Astrocyte (in vitro differentiated cells and primary cell): ENCODE measurements at regions not wholly inside any gene's neighbourhood (a gene's known extent, or its start where the extent isn't known, plus 50 kb on each side); places are given as distances from the start of the nearest gene placed in this dataset.
A peak's percentile ranks its signal among the peaks of the same experiment; 100 is the strongest.

Source experiments
- DNase-seq: peaks from one replicate; pipeline ENCODE4 v3.0.0-alpha.2; 2010; ENCODE audit warnings: low read depth
- FAIRE-seq: peaks from 2 replicates; lab custom pipeline; 2011; peaks lifted over from hg19 to GRCh38; lab: Jason Lieb, UNC
- H2AFZ ChIP-seq: 2 replicates; pipeline ENCODE4 v1.6.0; 2012; ENCODE audit warnings: low read depth, low read length, inconsistent platforms
- H3K27ac ChIP-seq: 2 replicates; pipeline ENCODE4 v1.5.1; 2011; ENCODE audit warnings: low read depth, low read length, inconsistent platforms
- H3K27me3 ChIP-seq: 2 replicates; pipeline ENCODE4 v1.6.0; 2011; ENCODE audit warnings: low read length, inconsistent platforms; ENCODE audit not compliant: insufficient read depth
- H3K36me3 ChIP-seq: 2 replicates; pipeline ENCODE4 v1.5.1; 2011; ENCODE audit warnings: low read length, inconsistent platforms; ENCODE audit not compliant: insufficient read depth
- H3K4me1 ChIP-seq: 2 replicates; pipeline ENCODE4 v1.5.1; 2011; ENCODE audit warnings: low read length, inconsistent platforms; ENCODE audit not compliant: insufficient read depth
- H3K4me2 ChIP-seq: 2 replicates; pipeline ENCODE4 v1.6.0; 2012; ENCODE audit warnings: low read length, inconsistent platforms
- H3K4me3 ChIP-seq: 2 replicates; pipeline ENCODE4 v1.5.1; 2011; ENCODE audit warnings: low read depth, mild to moderate bottlenecking, low read length, inconsistent platforms; ENCODE audit not compliant: insufficient read depth
- H3K79me2 ChIP-seq: 2 replicates; pipeline ENCODE4 v1.6.0; 2012; ENCODE audit warnings: mild to moderate bottlenecking, low read length, inconsistent platforms; ENCODE audit not compliant: insufficient read depth
- H3K9ac ChIP-seq: 2 replicates; pipeline ENCODE4 v1.6.0; 2012; ENCODE audit warnings: mild to moderate bottlenecking, low read length, inconsistent platforms
- H3K9me3 ChIP-seq: 2 replicates; pipeline ENCODE4 v1.5.1; 2012; ENCODE audit warnings: low read depth, mild to moderate bottlenecking, low read length, inconsistent platforms; ENCODE audit not compliant: insufficient read depth
- H4K20me1 ChIP-seq: 2 replicates; pipeline ENCODE4 v1.6.0; 2012; ENCODE audit warnings: low read length, inconsistent platforms; ENCODE audit not compliant: insufficient read depth
- H3K27ac Mint-ChIP-seq: one replicate; pipeline ENCODE4 v1.8.0; 2021; ENCODE audit warnings: mild to moderate bottlenecking, mixed read lengths; ENCODE audit not compliant: unreplicated experiment
- H3K27me3 Mint-ChIP-seq: one replicate; pipeline ENCODE4 v1.8.0; 2021; ENCODE audit warnings: low read depth, mixed read lengths; ENCODE audit not compliant: unreplicated experiment
- H3K36me3 Mint-ChIP-seq: one replicate; pipeline ENCODE4 v1.8.0; 2021; ENCODE audit warnings: low read depth, mixed read lengths; ENCODE audit not compliant: unreplicated experiment
- H3K4me1 Mint-ChIP-seq: one replicate; pipeline ENCODE4 v1.8.0; 2021; ENCODE audit warnings: low read depth, mixed read lengths; ENCODE audit not compliant: unreplicated experiment
- H3K4me3 Mint-ChIP-seq: one replicate; pipeline ENCODE4 v1.8.0; 2021; ENCODE audit warnings: mild to moderate bottlenecking, moderate library complexity, mixed read lengths; ENCODE audit not compliant: unreplicated experiment
- H3K9me3 Mint-ChIP-seq: one replicate; pipeline ENCODE4 v1.8.0; 2021; ENCODE audit warnings: mild to moderate bottlenecking, mixed read lengths; ENCODE audit not compliant: unreplicated experiment
- EZH2 ChIP-seq: IDR thresholded peaks from 2 replicates; pipeline ENCODE4 v1.6.1; 2012; ENCODE audit warnings: mild to moderate bottlenecking, low read length, inconsistent platforms; ENCODE audit not compliant: insufficient read depth
- TF ChIP-seq, protein P1 (sequence below): IDR thresholded peaks from 2 replicates; pipeline ENCODE4 v1.5.1; 2011; ENCODE audit warnings: low read depth, mild to moderate bottlenecking, inconsistent platforms, low read length, moderate library complexity; ENCODE audit not compliant: insufficient read depth

DNA sequence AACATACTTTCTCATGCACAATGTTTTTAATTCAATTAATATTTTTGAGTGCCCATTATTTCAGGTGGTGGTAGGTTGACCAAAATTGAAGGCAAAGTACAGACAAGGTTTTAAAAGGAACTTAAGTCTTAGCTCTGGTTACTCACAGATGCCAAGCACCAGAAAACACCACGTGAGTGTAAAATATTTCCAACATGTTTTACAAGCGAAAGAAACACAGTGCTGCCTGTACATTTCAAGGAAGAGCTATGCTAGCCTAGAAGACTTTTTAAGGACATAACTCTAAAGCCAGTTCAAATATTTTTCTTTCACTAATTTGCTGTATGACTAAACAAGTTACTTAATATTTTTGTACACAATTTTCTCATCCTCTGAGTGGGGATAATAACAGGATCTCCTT is 736.4 kb upstream of the GOT2 start:
- no peaks in the 10 kb centered on the region for H3K36me3 ChIP-seq
- Mint-ChIP-seq H3K9me3 (no peaks in the 10 kb centered on the region), H3K27ac (no peak overlapping the region), H3K4me3 (no peak overlapping the region), H3K4me1 (no peaks in the 10 kb centered on the region), H3K36me3 (no peaks in the 10 kb centered on the region), H3K27me3 (no peaks in the 10 kb centered on the region)
- no peak overlapping the region for H3K27ac ChIP-seq
- no peak overlapping the region for H2AFZ ChIP-seq
- TF ChIP-seq, protein P1, sequence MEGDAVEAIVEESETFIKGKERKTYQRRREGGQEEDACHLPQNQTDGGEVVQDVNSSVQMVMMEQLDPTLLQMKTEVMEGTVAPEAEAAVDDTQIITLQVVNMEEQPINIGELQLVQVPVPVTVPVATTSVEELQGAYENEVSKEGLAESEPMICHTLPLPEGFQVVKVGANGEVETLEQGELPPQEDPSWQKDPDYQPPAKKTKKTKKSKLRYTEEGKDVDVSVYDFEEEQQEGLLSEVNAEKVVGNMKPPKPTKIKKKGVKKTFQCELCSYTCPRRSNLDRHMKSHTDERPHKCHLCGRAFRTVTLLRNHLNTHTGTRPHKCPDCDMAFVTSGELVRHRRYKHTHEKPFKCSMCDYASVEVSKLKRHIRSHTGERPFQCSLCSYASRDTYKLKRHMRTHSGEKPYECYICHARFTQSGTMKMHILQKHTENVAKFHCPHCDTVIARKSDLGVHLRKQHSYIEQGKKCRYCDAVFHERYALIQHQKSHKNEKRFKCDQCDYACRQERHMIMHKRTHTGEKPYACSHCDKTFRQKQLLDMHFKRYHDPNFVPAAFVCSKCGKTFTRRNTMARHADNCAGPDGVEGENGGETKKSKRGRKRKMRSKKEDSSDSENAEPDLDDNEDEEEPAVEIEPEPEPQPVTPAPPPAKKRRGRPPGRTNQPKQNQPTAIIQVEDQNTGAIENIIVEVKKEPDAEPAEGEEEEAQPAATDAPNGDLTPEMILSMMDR = no peak
- no peak for TF ChIP-seq EZH2
- FAIRE-seq (no peak), DNase-seq (no peak)
- H3K9me3 ChIP-seq = no peaks in the 10 kb centered on the region
- H3K79me2 ChIP-seq = no peaks in the 10 kb centered on the region
- no peak overlapping the region for H3K4me3 ChIP-seq
- H4K20me1 ChIP-seq = no peaks in the 10 kb centered on the region
- H3K4me2 ChIP-seq = no peak overlapping the region
- no peaks in the 10 kb centered on the region for H3K4me1 ChIP-seq
- H3K9ac ChIP-seq = no peak overlapping the region
- H3K27me3 ChIP-seq = no peaks in the 10 kb centered on the region

DNA sequence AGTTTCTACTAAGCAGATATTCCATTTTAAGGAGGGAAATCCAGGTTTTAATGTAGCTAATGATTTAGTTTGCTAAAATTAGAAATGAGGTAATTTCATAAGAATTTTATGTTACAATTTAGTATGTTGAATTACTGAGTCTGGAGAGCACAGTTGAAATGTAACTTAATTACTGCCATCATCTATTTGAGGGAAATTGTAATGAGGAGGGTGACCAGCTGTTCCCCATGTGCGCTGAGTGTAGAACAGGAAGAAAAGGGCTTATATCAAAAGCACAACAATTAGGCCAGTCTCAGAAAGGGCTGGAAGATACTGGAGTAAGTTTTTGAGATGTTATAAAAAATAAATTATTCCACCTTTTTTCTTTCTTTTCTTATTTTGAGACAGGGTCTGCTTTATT is 735.1 kb upstream of the GOT2 start:
- DNase-seq (no peak), FAIRE-seq (no peak)
- Mint-ChIP-seq H3K4me3 (no peak overlapping the region), H3K27ac (no peak overlapping the region), H3K9me3 (no peaks in the 10 kb centered on the region), H3K36me3 (no peaks in the 10 kb centered on the region), H3K4me1 (no peaks in the 10 kb centered on the region), H3K27me3 (no peaks in the 10 kb centered on the region)
- Histone ChIP-seq H3K4me1 (no peaks in the 10 kb centered on the region), H3K9me3 (no peaks in the 10 kb centered on the region), H3K9ac (no peak overlapping the region), H3K27ac (no peak overlapping the region), H2AFZ (no peak overlapping the region), H3K4me3 (no peak overlapping the region), H3K79me2 (no peaks in the 10 kb centered on the region), H3K27me3 (no peaks in the 10 kb centered on the region), H3K36me3 (no peaks in the 10 kb centered on the region), H4K20me1 (no peaks in the 10 kb centered on the region), H3K4me2 (no peak overlapping the region)
- TF ChIP-seq EZH2 = no peak
- TF ChIP-seq, protein P1 = no peak

DNA sequence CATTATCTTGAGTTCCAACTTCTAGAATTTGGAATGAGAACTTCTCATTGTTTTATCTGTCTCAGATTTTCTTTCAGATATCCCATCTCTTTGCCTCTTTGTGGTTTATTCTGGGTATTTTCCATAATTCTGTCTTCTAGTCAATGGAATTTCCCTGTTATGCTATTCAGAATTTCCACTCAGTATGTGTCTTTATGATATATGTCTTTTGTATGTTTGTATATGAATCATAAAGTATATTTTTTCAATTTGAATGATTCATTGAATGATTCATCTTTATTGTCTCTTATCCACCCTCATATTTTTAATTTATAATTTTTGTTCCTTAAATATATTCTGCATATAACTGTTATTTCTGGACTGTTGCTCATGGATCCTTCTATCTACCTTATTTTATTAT is 729.7 kb upstream of the GOT2 start:
- TF ChIP-seq EZH2 = no peak
- TF ChIP-seq, protein P1 = no peak
- Histone ChIP-seq H4K20me1 (no peaks in the 10 kb centered on the region), H3K79me2 (no peaks in the 10 kb centered on the region), H2AFZ (no peak overlapping the region), H3K4me2 (no peak overlapping the region), H3K27ac (peak overlapping the region; percentile 14), H3K36me3 (no peaks in the 10 kb centered on the region), H3K9me3 (no peaks in the 10 kb centered on the region), H3K4me1 (no peaks in the 10 kb centered on the region), H3K27me3 (no peaks in the 10 kb centered on the region), H3K9ac (no peak overlapping the region), H3K4me3 (no peak overlapping the region)
- H3K27ac Mint-ChIP-seq = no peak overlapping the region
- DNase-seq (peak; percentile 38), FAIRE-seq (no peak)
- H3K36me3 Mint-ChIP-seq = no peaks in the 10 kb centered on the region
- no peaks in the 10 kb centered on the region for H3K4me1 Mint-ChIP-seq
- no peaks in the 10 kb centered on the region for H3K9me3 Mint-ChIP-seq
- no peaks in the 10 kb centered on the region for H3K27me3 Mint-ChIP-seq
- no peak overlapping the region for H3K4me3 Mint-ChIP-seq
